HCT116 (cell line): ENCODE measurements at regions not wholly inside any gene's neighbourhood (a gene's known extent, or its start where the extent isn't known, plus 50 kb on each side); places are given as distances from the start of the nearest gene placed in this dataset.

Experiments used
- JUND ChIP-seq: IDR thresholded peaks from 2 replicates; pipeline ENCODE4 v1.6.1; 2012
- SRF ChIP-seq: IDR thresholded peaks from 2 replicates; pipeline ENCODE4 v1.6.1; 2012; ENCODE audit warnings: low read depth
- TCF7L2 ChIP-seq: IDR thresholded peaks from 2 replicates; pipeline ENCODE4 v1.7.0; 2011; ENCODE audit warnings: borderline replicate concordance, inconsistent platforms; ENCODE audit not compliant: insufficient read depth, insufficient read length; ENCODE audit errors: extremely low read depth

- TF ChIP-seq SRF, result no peak
- TF ChIP-seq TCF7L2, result no peak
- no peak for TF ChIP-seq JUND
Observed at GRCh38 chr1:8115031-8115768, 89.1 kb upstream of the ERRFI1 start.
